A673 (cell line): ENCODE measurements at regions not wholly inside any gene's neighbourhood (a gene's known extent, or its start where the extent isn't known, plus 50 kb on each side); places are given as distances from the start of the nearest gene placed in this dataset.

Experiments used
- CTCF ChIP-seq: fragments of 300-800, 200-600 bp; sonication (generic); conservative IDR thresholded peaks from 2 replicates; pipeline ENCODE4 v1.5.1; 2017; ENCODE audit warnings: low read depth, mild to moderate bottlenecking, antibody characterized with exemption, low read length, moderate library complexity, mixed read lengths
- EZH2 ChIP-seq: fragments of 200-600 bp; sonication (generic); IDR thresholded peaks from 2 replicates; pipeline ENCODE4 v1.6.1; 2017; ENCODE audit warnings: borderline replicate concordance, low read depth, mild to moderate bottlenecking, mixed read lengths, antibody characterized with exemption, low read length; ENCODE audit not compliant: poor library complexity, severe bottlenecking

DNA sequence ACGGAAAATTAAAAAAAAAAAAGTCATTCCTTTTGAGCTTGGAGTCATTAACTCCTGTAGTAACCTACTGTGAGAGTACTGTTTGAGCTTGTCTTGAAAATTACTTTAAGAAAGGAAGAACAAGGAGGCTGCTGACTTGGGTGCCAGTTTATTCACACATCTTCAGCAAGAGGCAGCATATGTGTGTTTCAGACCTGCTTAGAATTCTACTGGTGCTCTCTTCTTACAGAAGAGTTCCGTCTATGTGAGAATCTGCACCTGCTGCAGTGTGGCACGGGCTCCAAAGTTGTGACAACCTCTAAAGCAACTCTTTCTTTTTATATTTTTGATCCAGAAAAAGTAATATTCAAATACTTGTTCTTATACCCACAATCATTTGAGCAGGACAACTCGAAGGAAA, 117.4 kb upstream of the SOX4 start:
- no peak for TF ChIP-seq CTCF
- TF ChIP-seq EZH2, result no peak
